ENCODE measurements at regions not wholly inside any gene's neighbourhood (a gene's known extent, or its start where the extent isn't known, plus 50 kb on each side); places are given as distances from the start of the nearest gene placed in this dataset.
"Not testable (repeated sequence)": the region's sequence is repeated elsewhere in the genome, so short reads cannot be mapped to it uniquely, and the experiment has no call there.

- no peak for DNase-seq
These were observed 91.2 kb downstream of the RCHY1 start for GRCh38 chr4:75422998-75423397.

- no peak for DNase-seq
These were observed 101.5 kb downstream of the RCHY1 start for GRCh38 chr4:75412746-75413145.

GRCh38 chr4:75398501-75398900 lies 115.7 kb downstream of the RCHY1 start:
- no peak for DNase-seq

GRCh38 chr4:75391489-75392166 lies 122.6 kb downstream of the RCHY1 start:
- DNase-seq = no peak

- not testable (repeated sequence) for DNase-seq
These were observed 127.8 kb downstream of the RCHY1 start for GRCh38 chr4:75386426-75386825.

- DNase-seq = no peak
These were observed 129.1 kb downstream of the RCHY1 start for GRCh38 chr4:75385106-75385505.

GRCh38 chr4:75376543-75376942 lies 137.7 kb downstream of the RCHY1 start:
- DNase-seq = no peak

GRCh38 chr4:75371915-75372314 lies 142.3 kb downstream of the RCHY1 start:
- DNase-seq = no peak

- DNase-seq = no peak
These were observed 143.6 kb downstream of the RCHY1 start for GRCh38 chr4:75370576-75370975.

- no peak for DNase-seq
These were observed 168.8 kb downstream of the RCHY1 start for GRCh38 chr4:75345423-75345822.

GRCh38 chr4:75344915-75345314 lies 169.3 kb downstream of the RCHY1 start:
- DNase-seq = no peak

- no peak for DNase-seq
These were observed 170.9 kb downstream of the RCHY1 start for GRCh38 chr4:75343333-75343732.

GRCh38 chr4:75340561-75340960 lies 173.6 kb downstream of the RCHY1 start:
- DNase-seq = no peak

GRCh38 chr4:75338352-75338880 lies 175.8 kb downstream of the RCHY1 start:
- no peak for DNase-seq

- no peak for DNase-seq
These were observed 186.2 kb downstream of the RCHY1 start for GRCh38 chr4:75327804-75328512.

GRCh38 chr4:75325318-75325979 lies 188.8 kb downstream of the RCHY1 start:
- no peak for DNase-seq

GRCh38 chr4:75321484-75321883 lies 192.7 kb downstream of the RCHY1 start:
- no peak for DNase-seq

GRCh38 chr4:75317641-75318040 lies 196.6 kb downstream of the RCHY1 start:
- not testable (repeated sequence) for DNase-seq

GRCh38 chr4:75308049-75308448 lies 206.2 kb downstream of the RCHY1 start:
- DNase-seq = no peak

- no peak for DNase-seq
These were observed 207.7 kb downstream of the RCHY1 start for GRCh38 chr4:75306506-75306905.

- DNase-seq = no peak
These were observed 211.6 kb downstream of the RCHY1 start for GRCh38 chr4:75302648-75303047.

- DNase-seq = peak; percentile 65
These were observed 224.2 kb downstream of the RCHY1 start for GRCh38 chr4:75289914-75290582.
